WERI-Rb-1 (cell line): ENCODE measurements at regions not wholly inside any gene's neighbourhood (a gene's known extent, or its start where the extent isn't known, plus 50 kb on each side); places are given as distances from the start of the nearest gene placed in this dataset.

Source experiments
- DNase-seq: peaks from one replicate; pipeline ENCODE4 v3.0.0-alpha.2; 2020
- H3K27ac ChIP-seq: fragments of 250-450 bp; sonication (Bioruptor Pico); 2 replicates; pipeline ENCODE4 v1.5.1; 2020; ENCODE audit warnings: mild to moderate bottlenecking, moderate library complexity
- H3K27me3 ChIP-seq: fragments of 250-450 bp; sonication (Bioruptor Pico); 2 replicates; pipeline ENCODE4 v1.5.1; 2021; ENCODE audit warnings: mild to moderate bottlenecking, low read depth, moderate library complexity; ENCODE audit not compliant: insufficient read depth, severe bottlenecking
- H3K36me3 ChIP-seq: fragments of 250-450 bp; sonication (Bioruptor Pico); 2 replicates; pipeline ENCODE4 v1.5.1; 2020; ENCODE audit warnings: mild to moderate bottlenecking, moderate library complexity
- H3K4me3 ChIP-seq: 2 replicates; pipeline ENCODE4 v1.5.1; 2011; ENCODE audit warnings: low read depth, mild to moderate bottlenecking, control low read depth, low read length
- H3K9me3 ChIP-seq: fragments of 250-450 bp; sonication (Bioruptor Pico); 2 replicates; pipeline ENCODE4 v1.5.1; 2021; ENCODE audit warnings: mild to moderate bottlenecking, moderate library complexity; ENCODE audit not compliant: severe bottlenecking
- CTCF ChIP-seq: IDR thresholded peaks from 2 replicates; pipeline ENCODE4 v1.5.1; 2011; ENCODE audit warnings: low read depth, mild to moderate bottlenecking, control low read depth, inconsistent platforms, low read length

GRCh38 chr21:31483146-31483545 lies 139.1 kb upstream of the TIAM1 start:
- H3K9me3 ChIP-seq = peaks cover 3% of the 10 kb centered on the region
- no peak overlapping the region for H3K4me3 ChIP-seq

GRCh38 chr21:31482460-31482859 lies 138.4 kb upstream of the TIAM1 start:
- no peak overlapping the region for H3K4me3 ChIP-seq
- H3K27ac ChIP-seq = no peak overlapping the region
- peaks cover 3% of the 10 kb centered on the region for H3K9me3 ChIP-seq
- H3K27me3 ChIP-seq = no peaks in the 10 kb centered on the region
- no peak for TF ChIP-seq CTCF
- no peak for DNase-seq
- no peaks in the 10 kb centered on the region for H3K36me3 ChIP-seq

More at GRCh38 chr21:31483146-31483545, 139.1 kb upstream of the TIAM1 start:
- Histone ChIP-seq H3K36me3 (no peaks in the 10 kb centered on the region), H3K27ac (no peak overlapping the region), H3K27me3 (no peaks in the 10 kb centered on the region)
- DNase-seq = no peak
- no peak for TF ChIP-seq CTCF

DNA sequence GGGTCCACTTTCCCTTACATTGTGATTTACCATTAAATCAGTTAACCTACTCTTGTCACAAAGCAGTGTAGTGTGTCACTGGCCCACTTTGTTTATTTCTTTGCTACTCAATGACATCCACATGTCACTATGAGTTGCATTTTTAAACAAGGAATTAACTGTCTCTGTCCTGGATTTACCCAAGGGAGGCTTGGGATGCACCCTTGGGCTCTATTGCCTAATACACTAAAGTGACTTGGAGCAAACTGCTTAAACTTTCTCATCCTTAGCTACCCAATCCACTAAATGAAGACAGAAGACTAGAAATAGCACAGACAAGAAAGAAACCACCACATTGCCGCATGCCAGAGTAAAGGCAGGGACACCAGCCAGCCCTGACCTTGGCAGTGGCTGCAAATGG lies 136.2 kb upstream of the TIAM1 start:
- Histone ChIP-seq H3K27ac (no peak overlapping the region), H3K36me3 (no peaks in the 10 kb centered on the region), H3K27me3 (no peaks in the 10 kb centered on the region), H3K9me3 (peaks cover 3% of the 10 kb centered on the region), H3K4me3 (no peak overlapping the region)
- DNase-seq = no peak
- TF ChIP-seq CTCF = no peak

DNA sequence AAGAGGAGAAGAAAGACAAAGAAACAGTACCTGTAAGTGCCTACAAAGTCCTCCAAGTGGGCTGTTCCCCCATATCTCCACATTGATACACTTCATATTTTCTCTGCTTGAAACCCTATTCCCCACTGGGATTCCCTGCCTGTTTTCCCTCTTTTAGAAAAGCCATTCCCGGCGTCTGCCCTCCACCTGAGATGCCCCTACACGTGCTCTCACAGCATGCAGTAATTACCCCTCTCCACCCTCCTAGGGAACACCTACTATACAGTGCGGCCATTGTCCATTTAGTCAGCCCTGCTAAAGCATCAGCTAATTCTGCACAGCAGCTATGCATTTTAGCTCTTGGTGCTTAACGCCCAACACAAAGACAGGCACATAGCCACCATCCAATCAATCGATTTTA lies 135.7 kb upstream of the TIAM1 start:
- Histone ChIP-seq H3K4me3 (no peak overlapping the region), H3K27me3 (no peaks in the 10 kb centered on the region), H3K9me3 (peaks cover 3% of the 10 kb centered on the region), H3K27ac (no peak overlapping the region), H3K36me3 (no peaks in the 10 kb centered on the region)
- no peak for DNase-seq
- TF ChIP-seq CTCF = no peak

DNA sequence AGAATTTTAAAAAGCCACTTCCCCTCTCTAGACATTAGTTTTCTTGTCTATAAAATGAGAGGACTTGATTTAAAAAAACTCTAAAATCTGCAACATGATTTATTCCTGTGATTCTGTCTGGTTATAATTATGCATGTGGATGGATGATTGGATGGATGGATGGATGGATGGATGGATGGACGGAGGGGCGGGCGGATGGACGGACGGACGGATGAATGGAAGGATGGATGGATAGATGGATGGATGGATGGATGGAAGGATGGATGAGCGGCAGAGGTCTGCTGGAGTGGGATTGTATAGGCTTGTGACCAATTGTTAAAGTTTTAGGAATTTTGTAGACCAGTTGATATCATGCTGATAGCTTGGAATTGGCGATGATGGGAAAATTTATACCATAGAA lies 135.2 kb upstream of the TIAM1 start:
- Histone ChIP-seq H3K9me3 (peaks cover 3% of the 10 kb centered on the region), H3K4me3 (no peak overlapping the region), H3K27ac (no peak overlapping the region), H3K27me3 (no peaks in the 10 kb centered on the region), H3K36me3 (no peaks in the 10 kb centered on the region)
- TF ChIP-seq CTCF = no peak
- no peak for DNase-seq

DNA sequence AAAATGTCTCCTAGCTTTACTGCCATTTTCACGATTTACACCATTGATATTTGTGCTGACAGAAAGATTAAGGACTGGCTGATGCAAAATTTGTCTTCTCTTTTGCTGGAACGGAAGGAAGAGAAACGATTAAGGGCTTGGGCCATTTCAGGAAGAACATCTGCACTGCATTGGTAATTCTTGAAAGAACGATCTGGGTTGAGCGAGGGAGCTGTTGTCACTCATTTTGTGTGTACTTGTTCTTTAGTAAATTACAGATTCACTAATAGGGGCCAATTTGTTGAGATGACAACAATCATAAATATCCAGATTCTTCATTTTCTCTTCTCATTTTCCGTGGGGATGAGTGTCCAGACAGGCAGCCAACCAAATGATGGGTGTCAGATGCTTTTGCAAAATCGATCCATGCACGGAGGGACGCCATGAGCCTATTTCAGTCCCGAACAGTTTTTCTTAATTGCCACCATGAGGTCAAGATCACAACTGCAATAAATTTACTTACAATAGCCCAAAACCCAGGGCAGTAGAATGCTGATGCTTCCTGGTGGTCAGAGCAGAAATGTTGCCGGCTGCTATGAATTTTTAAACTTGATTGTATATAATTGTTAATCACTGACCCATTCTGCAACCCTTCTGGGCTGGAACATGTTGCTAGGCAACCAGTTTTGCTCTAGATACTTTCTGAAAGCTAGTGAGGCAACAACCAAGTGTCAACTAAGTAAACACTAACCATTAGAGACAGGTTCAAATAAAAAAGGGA lies 132.4 kb upstream of the TIAM1 start:
- Histone ChIP-seq H3K9me3 (peaks cover 3% of the 10 kb centered on the region), H3K27ac (no peak overlapping the region), H3K27me3 (no peaks in the 10 kb centered on the region), H3K4me3 (no peak overlapping the region), H3K36me3 (no peaks in the 10 kb centered on the region)
- no peak for TF ChIP-seq CTCF
- no peak for DNase-seq
